ENCODE measurements at regions not wholly inside any gene's neighbourhood (a gene's known extent, or its start where the extent isn't known, plus 50 kb on each side); places are given as distances from the start of the nearest gene placed in this dataset.

GRCh38 chr14:83251402-83251801, 1717.7 kb upstream of the SEL1L start:
- peaks cover 34 to 39% of the 10 kb centered on the region in 2 donors for H3K4me1 ChIP-seq (ENCODE audit: control insufficient read depth in 1 of 2, insufficient read depth in 2 of 2, low read length in 2 of 2)
- no peaks in the 10 kb centered on the region for H3K36me3 ChIP-seq (replicated peaks in 1 of 2; ENCODE audit: control insufficient read depth in 1 of 2, insufficient read depth in 2 of 2, low read length in 2 of 2)
- Mint-ChIP-seq H3K4me3 (no peak overlapping the region), H3K9me3 (peaks cover 0 to 5% (median 2%) of the 10 kb centered on the region in 7 donors), H3K36me3 (no peaks in the 10 kb centered on the region), H3K4me1 (peaks cover 31% of the 10 kb centered on the region), H3K27ac (no peak overlapping the region), H3K27me3 (ENCODE audit: low read depth in 3 of 3) (no peaks in the 10 kb centered on the region)
- no peaks in the 10 kb centered on the region for H3K27me3 ChIP-seq (ENCODE audit: control insufficient read depth in 2 of 2, insufficient read depth in 2 of 2, low read length in 2 of 2)
- H4K20me1 ChIP-seq (ENCODE audit: insufficient read depth, low read length): no peaks in the 10 kb centered on the region
- no CpG with 5 or more reads among the region's 2 CpGs for WGBS (ENCODE audit: insufficient coverage)
- no peak overlapping the region for H3K9ac ChIP-seq (ENCODE audit: insufficient read depth, low read length, poor library complexity, severe bottlenecking)
- H3K4me2 ChIP-seq (replicated peaks; ENCODE audit: extremely low read depth, low read length, poor library complexity, severe bottlenecking): no peak overlapping the region
- no peak for TF ChIP-seq CTCF (IDR thresholded peaks at IDR 0.05)
- H3K27ac ChIP-seq (ENCODE audit: low read depth in 1 of 2, low read length in 2 of 2): no peak overlapping the region
- no peaks in the 10 kb centered on the region for H3K9me3 ChIP-seq (replicated peaks in 1 of 2; ENCODE audit: control insufficient read depth in 1 of 2, insufficient read depth in 1 of 2, low read length in 2 of 2)
- H3K79me2 ChIP-seq (ENCODE audit: insufficient read depth, low read length): no peaks in the 10 kb centered on the region
- H3K4me3 ChIP-seq (replicated peaks in 1 of 3; ENCODE audit: low read depth in 2 of 3, low read length in 3 of 3): no peak overlapping the region
- DNase-seq: no peak
- no peak overlapping the region for H2AFZ ChIP-seq (ENCODE audit: insufficient read depth, low read depth, low read length, poor library complexity, severe bottlenecking)
- intact Hi-C loops (cut with micrococcal nuclease): no loop called here

GRCh38 chr14:83253870-83254269, 1720.2 kb upstream of the SEL1L start:
- no peaks in the 10 kb centered on the region for H3K27me3 ChIP-seq (ENCODE audit: control insufficient read depth in 2 of 2, insufficient read depth in 2 of 2, low read length in 2 of 2)
- no peak for TF ChIP-seq CTCF (IDR thresholded peaks at IDR 0.05)
- no peaks in the 10 kb centered on the region for H3K27me3 Mint-ChIP-seq (ENCODE audit: low read depth in 3 of 3)
- no peak overlapping the region for H3K9ac ChIP-seq (ENCODE audit: insufficient read depth, low read length, poor library complexity, severe bottlenecking)
- intact Hi-C loops (cut with micrococcal nuclease): no loop called here
- H4K20me1 ChIP-seq (ENCODE audit: insufficient read depth, low read length): no peaks in the 10 kb centered on the region
- H3K36me3 Mint-ChIP-seq: no peaks in the 10 kb centered on the region
- peak overlapping the region in 1 of 3 experiments; percentile 33 for H3K4me3 ChIP-seq (replicated peaks in 1 of 3; ENCODE audit: low read depth in 2 of 3, low read length in 3 of 3)
- H3K36me3 ChIP-seq (replicated peaks in 1 of 2; ENCODE audit: control insufficient read depth in 1 of 2, insufficient read depth in 2 of 2, low read length in 2 of 2): no peaks in the 10 kb centered on the region
- DNase-seq: peak in 1 of 3 donors; percentile 5
- H3K4me1 ChIP-seq (ENCODE audit: control insufficient read depth in 1 of 2, insufficient read depth in 2 of 2, low read length in 2 of 2): peaks cover 45 to 57% of the 10 kb centered on the region in 2 donors
- no CpG with 5 or more reads among the region's 2 CpGs for WGBS (ENCODE audit: insufficient coverage)
- H3K27ac ChIP-seq (ENCODE audit: low read depth in 1 of 2, low read length in 2 of 2): peak overlapping the region in 1 of 2 donors; percentile 76
- peak overlapping the region in 1 of 2 donors; percentile 36 for H3K4me3 Mint-ChIP-seq
- peak overlapping the region; percentile 58 to 95 (median 89) for H3K27ac Mint-ChIP-seq
- peaks cover 0 to 7% (median 0%) of the 10 kb centered on the region in 7 donors for H3K9me3 Mint-ChIP-seq
- H3K4me2 ChIP-seq (replicated peaks; ENCODE audit: extremely low read depth, low read length, poor library complexity, severe bottlenecking): peak overlapping the region; percentile 27
- no peaks in the 10 kb centered on the region for H3K9me3 ChIP-seq (replicated peaks in 1 of 2; ENCODE audit: control insufficient read depth in 1 of 2, insufficient read depth in 1 of 2, low read length in 2 of 2)
- H3K4me1 Mint-ChIP-seq: peaks cover 42% of the 10 kb centered on the region
- no peaks in the 10 kb centered on the region for H3K79me2 ChIP-seq (ENCODE audit: insufficient read depth, low read length)
- no peak overlapping the region for H2AFZ ChIP-seq (ENCODE audit: insufficient read depth, low read depth, low read length, poor library complexity, severe bottlenecking)

All from CD14-positive monocyte (primary cell).